ENCODE measurements at regions not wholly inside any gene's neighbourhood (a gene's known extent, or its start where the extent isn't known, plus 50 kb on each side); places are given as distances from the start of the nearest gene placed in this dataset.

DNA sequence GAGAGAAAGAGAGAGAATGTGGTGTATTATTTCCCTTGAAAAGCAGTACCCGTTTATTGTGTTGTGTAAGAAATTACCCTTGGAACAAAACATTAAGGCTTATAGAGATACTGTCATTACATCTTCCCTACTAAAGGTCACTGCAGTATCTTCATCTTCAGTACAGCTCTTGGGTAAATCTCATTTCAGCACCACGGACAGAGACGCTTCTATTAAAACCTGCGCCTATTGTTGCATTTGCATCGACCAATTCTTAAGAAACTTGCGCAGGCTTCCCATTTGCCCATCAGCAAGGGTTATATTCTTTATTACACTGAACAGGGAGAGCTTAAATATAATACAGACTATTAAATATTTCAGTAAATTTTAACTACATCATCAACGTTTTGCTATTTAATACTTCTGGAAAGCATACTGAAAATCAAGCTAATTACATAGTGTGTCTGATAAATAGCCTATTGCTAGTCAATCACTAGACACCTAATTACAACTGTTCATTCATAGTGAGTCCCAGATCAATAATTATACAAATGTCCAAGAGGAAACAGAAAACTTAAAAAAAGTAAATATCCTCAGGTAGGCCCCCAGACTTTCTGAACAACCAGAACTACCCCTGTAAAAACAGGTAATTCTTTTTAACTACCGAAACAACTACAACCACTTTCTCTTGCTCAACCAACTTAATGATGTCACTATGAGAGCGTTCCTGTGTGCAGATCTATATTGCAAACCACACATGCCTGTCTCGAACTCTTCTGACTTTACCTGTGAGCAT lies 350.6 kb downstream of the LIG4 start:
- no peak for DNase-seq (ENCODE audit: low read depth in 3 of 3)

DNA sequence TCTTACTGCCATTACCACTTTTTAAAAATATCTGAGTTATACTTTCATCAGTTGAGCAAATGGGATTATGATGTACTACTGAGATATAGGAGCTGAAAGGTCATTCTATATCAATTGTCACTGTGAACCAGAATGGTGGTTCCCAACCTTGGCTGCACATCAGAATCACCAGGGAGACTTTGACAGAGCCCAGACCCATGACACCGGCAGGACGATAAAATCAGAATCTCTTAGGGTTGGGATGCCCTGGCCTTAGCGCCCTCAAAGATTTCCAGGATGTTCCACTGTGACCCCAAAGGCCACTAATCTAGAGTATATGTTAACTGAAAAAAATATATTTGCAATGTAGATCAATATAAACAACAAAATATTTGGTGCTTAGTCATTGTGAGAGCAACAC lies 355.1 kb downstream of the LIG4 start:
- no peak for DNase-seq (ENCODE audit: low read depth in 3 of 3)

GRCh38 chr13:107854880-107855279 lies 360.5 kb downstream of the LIG4 start:
- no peak for DNase-seq (ENCODE audit: low read depth in 3 of 3)

DNA sequence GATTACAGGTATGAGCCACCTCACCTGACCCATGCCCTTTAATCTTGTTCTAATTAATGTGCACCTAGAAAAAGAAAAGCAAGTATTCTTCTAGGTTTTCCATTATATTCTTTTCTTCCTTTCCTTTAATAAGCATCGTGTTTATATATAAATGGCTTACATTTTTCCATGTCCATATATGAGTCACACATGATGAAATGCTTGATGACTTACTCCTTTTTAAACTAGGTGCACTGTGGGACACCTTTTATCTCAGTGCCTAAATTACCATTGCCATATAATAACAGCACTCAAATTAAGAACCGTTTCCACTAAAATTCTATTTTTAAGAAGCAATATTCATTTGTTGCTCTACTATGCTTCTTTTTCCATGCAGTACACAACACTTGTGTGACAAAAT lies 363.3 kb downstream of the LIG4 start:
- DNase-seq (ENCODE audit: low read depth in 3 of 3) = no peak

DNA sequence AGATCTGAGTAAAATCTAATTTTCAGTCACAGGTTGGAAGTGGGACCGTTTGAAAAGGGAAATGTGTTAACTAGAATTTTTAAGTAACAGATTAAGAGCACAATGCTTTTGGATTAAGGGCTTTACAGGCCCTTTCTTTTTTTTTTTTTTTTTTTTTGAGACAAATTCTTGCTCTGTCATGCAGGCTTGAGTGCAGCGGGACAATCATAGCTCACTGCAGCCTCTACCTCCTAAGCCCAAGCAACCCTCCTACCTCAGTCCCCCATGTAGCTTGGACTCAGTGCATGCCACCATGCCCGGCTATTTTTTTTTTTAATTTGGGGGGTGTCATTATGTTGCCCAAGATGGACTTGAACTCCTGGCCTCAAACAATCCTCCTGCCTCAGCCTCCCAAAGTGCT lies 363.7 kb downstream of the LIG4 start:
- DNase-seq (ENCODE audit: low read depth in 3 of 3) = no peak

GRCh38 chr13:107847406-107847805 lies 367.9 kb downstream of the LIG4 start:
- DNase-seq (ENCODE audit: low read depth in 3 of 3) = no peak

DNA sequence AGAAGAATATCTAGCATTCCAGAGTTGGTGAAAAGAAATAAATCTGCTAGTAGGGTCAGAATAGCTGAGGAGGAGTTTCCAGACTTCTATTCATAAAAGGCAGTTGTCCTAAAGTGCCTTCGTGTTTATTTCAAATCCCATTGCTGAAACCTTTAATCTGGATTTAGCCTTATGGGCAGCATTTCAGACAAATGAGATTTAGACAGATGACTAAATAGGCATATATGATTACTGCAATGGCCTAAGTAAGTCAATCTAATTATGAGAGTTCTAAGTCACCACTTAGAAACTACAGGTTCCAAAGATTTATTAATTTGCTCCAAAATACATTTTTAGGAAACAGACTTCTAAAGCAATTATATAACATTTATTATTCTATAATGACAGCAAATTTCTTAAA lies 368.7 kb downstream of the LIG4 start:
- DNase-seq (ENCODE audit: low read depth in 3 of 3) = no peak

- DNase-seq (ENCODE audit: low read depth in 3 of 3) = no peak
These were observed 369.4 kb downstream of the LIG4 start for GRCh38 chr13:107845911-107846310.

DNA sequence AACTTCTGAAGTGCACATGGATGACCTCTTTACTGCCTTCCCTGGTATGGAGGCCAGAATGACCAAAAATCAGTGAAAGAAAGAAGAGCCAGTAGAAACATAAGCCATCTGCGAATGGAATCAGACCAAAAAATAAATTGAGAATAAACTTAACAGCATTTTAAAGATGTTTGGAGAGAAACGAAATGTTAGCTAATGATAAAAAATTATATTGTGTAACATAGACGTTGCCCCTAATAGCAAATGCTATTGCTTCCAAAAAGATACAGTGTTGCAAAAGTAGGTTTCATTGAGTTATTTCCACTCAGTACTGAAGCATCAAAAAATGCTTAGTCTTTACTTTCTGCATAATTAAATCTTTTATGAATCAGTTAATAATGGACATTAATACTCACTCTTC lies 371.7 kb downstream of the LIG4 start:
- DNase-seq (ENCODE audit: low read depth in 3 of 3) = no peak

GRCh38 chr13:107843281-107843680 lies 372.1 kb downstream of the LIG4 start:
- DNase-seq (ENCODE audit: low read depth in 3 of 3) = no peak

DNA sequence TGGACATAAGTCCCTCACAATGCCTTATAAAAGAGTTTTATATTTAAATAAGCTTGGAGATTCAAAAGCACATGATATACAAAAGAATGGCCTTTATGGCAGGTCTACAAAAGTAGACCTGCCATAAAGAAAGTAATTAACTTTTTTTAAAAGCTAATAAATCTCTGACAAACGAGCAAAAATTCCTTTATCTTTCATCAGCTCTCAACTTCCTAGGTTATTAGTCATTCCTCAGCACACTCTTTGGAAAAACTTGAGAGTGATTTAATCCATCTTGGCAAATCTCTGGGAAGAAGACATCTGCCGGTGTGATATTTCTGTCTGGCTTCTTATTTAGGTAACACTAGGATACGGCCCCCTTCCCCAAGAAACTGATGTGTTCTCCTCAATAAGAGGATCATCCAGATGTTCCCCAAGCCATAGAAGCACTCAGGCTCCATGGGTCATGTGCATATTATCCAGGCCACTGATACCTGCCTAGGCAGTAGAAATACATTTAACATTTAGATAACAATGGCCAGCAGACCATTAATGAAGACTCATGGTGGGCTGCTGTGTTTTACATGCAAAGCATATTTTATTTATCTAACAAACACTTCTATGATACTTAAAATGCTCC lies 372.7 kb downstream of the LIG4 start:
- no peak for DNase-seq (ENCODE audit: low read depth in 3 of 3)

DNA sequence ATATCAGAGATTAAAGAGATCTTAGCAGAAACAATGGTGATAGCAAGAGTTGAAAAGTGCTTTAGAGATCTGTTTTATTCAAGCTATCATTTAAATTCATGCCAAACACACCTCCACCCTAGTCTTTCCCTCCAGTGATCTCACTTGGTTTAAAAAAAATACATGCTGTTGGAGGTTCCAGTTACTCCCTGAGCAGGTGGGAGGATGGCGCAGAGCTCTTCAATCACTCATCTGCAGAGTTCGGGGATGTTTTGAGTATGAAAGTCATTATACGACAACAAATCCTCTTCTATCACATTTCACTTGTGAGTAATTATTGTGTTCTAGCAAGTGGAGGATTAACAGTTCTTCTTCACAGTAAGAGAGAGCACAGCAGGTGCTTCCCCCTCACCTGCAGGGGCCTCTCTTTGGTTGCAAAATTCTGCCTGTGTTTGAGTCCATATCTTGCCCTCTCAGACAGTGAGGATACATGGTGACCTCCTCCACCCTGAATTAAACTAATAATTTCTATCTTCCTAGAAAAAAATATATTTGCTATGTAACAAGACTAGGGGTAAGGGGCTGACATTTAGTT lies 376.7 kb downstream of the LIG4 start:
- DNase-seq (ENCODE audit: low read depth in 3 of 3) = no peak

DNA sequence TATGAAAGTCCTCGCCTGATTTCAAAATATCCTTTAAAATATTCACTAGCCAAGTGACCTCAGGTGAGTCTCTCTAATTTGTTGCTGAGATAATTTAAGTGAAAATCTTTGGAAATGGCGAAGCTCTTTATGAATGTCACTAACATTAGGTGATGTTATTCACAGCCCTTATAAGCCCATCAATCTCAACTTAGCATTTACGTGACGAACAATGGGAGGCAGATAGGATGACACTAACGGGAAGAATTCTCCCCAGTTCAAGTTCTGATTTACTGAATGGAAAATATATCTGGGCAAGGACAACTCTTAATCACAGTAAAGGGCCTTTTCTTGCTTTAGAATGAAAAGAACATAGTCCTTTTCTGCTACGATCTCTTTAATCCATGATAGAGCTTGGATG lies 378.7 kb downstream of the LIG4 start:
- no peak for DNase-seq (ENCODE audit: low read depth in 3 of 3)

DNA sequence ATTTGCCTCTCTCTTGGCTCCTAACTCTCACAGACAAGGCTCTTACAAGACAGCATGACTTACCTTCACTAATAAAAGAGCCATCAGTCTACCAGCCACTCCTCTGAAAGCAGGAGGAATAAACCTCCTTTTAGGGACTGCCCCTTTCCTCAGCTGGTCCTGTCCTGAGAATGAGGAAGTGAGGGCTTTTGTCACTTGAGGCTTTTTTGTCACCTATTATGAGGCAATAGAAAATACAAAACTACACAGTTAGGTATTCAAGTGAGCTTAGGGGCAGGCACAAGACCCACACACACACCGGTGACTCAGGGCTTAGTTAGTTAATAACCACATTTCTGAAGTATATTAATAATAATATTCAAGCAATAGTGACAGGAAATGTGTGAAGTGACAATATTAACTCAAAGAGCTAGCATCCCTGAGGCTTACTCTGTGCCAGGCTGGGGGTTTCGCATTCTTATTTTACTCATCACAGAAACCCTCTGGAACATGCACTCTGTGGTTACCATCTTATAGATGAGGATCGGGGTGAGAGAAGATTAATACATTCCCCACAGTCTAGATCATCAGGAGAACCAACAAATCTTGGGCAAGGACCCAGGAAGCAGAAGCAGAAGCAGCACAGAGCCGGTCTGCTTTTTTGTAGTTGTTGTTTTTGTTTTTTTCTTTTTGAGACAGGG lies 379.9 kb downstream of the LIG4 start:
- no peak for DNase-seq (ENCODE audit: low read depth in 3 of 3)

DNA sequence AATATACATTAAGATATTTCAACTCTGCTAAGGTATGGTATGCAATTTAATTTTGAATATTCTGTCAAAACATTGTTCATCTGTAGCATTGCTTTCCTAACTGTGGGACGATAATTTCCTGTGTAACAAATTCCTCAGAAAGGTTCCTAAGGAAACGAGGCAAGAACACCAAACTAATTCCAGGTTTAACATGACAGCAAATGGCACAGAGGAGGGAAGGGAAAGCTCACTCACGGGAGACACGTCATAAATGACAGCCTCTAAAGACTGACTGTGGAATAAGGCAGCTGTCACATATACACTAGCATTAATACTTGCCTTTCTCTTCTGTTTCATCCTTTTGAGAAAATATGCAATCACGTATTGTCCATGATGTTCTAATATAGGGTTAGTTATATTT lies 380.6 kb downstream of the LIG4 start:
- DNase-seq (ENCODE audit: low read depth in 3 of 3) = no peak

GRCh38 chr13:107834281-107834680 lies 381.1 kb downstream of the LIG4 start:
- no peak for DNase-seq (ENCODE audit: low read depth in 3 of 3)

DNA sequence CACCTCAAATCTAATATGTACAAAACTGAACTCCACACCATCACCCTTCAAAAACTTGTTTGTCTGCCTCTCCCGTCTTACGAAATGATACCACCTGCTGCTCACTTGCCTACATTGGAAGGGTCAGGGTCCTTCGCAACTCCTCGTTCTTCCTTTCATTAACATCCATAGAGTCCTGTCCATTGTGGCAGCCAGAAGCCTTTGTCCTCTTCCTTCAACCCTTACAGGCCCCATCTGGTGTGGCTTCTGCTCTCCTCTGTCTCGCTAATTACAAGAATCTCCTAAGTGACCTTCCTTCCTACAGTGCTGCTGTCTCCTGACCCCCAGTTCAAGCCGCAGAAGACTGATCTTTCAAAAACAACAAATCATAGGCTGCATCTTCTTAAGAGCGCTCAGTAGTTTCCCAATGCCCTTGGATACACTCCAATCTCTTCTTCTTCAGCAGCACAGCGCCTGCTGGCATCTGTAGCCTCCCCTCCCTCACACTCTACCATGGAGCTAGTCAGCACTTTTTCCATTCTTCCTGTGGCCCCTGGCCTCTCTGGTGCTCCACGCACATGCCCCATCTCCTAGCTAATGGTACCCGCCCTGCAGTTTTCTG lies 382.7 kb downstream of the LIG4 start:
- DNase-seq (ENCODE audit: low read depth in 3 of 3) = no peak

GRCh38 chr13:107830804-107831203 lies 384.5 kb downstream of the LIG4 start:
- no peak for DNase-seq (ENCODE audit: low read depth in 3 of 3)

- DNase-seq (ENCODE audit: low read depth in 3 of 3) = no peak
These were observed 387.3 kb downstream of the LIG4 start for GRCh38 chr13:107827840-107828549.

DNA sequence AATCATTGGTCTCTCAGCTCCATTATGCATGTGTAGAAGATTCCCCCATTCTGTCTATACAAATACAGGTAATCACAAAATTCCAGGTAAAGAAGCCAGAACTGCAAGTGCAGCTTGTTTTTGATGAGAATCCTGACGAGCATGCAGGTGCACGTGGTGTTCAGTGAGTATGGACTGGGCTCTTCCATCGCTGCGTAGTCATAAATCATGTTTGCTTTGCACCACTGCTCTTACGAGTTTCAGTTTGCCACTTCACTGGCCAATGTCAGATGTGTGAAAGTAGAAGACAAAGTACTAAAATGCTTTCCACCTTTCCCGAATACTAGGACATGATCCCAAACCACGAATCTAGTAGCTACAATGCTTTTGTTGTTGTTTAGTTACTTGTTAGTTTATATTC lies 390.7 kb downstream of the LIG4 start:
- no peak for DNase-seq (ENCODE audit: low read depth in 3 of 3)

DNA sequence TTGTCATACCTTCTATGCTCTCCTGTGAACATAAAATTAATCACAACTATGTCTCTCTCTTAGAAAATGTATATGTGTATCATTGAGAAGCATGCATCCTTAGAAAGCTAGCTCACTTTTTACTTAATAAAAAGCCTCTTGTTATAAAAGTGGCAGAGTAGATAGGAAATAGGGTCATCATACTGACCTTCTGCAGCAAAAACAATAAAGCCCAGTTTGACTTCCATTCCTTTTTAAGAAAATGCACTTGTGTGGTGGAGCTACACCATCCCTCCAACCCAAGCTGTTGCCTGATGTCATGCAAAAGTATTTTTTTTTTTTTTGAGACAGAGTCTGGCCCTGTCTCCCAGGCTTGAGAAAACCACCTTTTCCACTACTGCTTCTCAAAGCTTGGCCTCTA lies 393.3 kb downstream of the LIG4 start:
- DNase-seq (ENCODE audit: low read depth in 3 of 3) = no peak

GRCh38 chr13:107821492-107821891 lies 393.8 kb downstream of the LIG4 start:
- no peak for DNase-seq (ENCODE audit: low read depth in 3 of 3)
